PC-9 (cell line): ENCODE measurements at regions not wholly inside any gene's neighbourhood (a gene's known extent, or its start where the extent isn't known, plus 50 kb on each side); places are given as distances from the start of the nearest gene placed in this dataset.

Experiments
- BruUV-seq: library from RNA; stranded (reverse); fragments of 400-500 nt; replicated peaks from 2 replicates; lab custom pipeline; 2021; lab: Mats Ljungman, UMichigan
- CTCF ChIA-PET: fragments of 300-600 bp; sonication (Branson Sonifier 250); formaldehyde crosslinking; loops from one replicate; lab custom pipeline; 2022; ENCODE audit warnings: antibody characterized with exemption; lab: Charles Lee
- POLR2A ChIA-PET: fragments of 300-600 bp; sonication (Branson Sonifier 250); formaldehyde crosslinking; loops from one replicate; lab custom pipeline; 2022; ENCODE audit warnings: antibody characterized with exemption; ENCODE audit not compliant: unreplicated experiment; lab: Charles Lee
- DNase-seq, 2 experiments: peaks; one replicate each; pipeline versions ENCODE4 v3.0.0 to v3.0.0-alpha.2; 2015 to 2022; ENCODE audit warnings: mixed read lengths in 1 of 2
- H2AFZ ChIP-seq: fragments of 200-600 bp; sonication (generic); 2 replicates; pipeline ENCODE4 v1.8.1; 2017; ENCODE audit warnings: antibody characterized with exemption
- H3F3A ChIP-seq: fragments of 200-600 bp; sonication (generic); 2 replicates; pipeline ENCODE4 v1.8.1; 2017; ENCODE audit warnings: antibody characterized with exemption, mild to moderate bottlenecking, low read depth; ENCODE audit not compliant: insufficient read depth
- H3K27ac ChIP-seq: fragments of 200-600 bp; sonication (generic); 2 replicates; pipeline ENCODE4 v1.6.1; 2016; ENCODE audit warnings: mixed run types
- H3K27me3 ChIP-seq: fragments of 200-600 bp; sonication (generic); 2 replicates; pipeline ENCODE4 v1.6.1; 2016; ENCODE audit warnings: low read depth, mixed run types; ENCODE audit not compliant: insufficient read depth
- H3K36me3 ChIP-seq: fragments of 200-600 bp; sonication (generic); 2 replicates; pipeline ENCODE4 v1.6.1; 2016; ENCODE audit warnings: low read depth, mixed run types
- H3K4me1 ChIP-seq: fragments of 200-600 bp; sonication (generic); replicated peaks from 2 replicates; pipeline ENCODE4 v1.6.1; 2016; ENCODE audit warnings: mixed run types; ENCODE audit not compliant: insufficient read depth
- H3K4me2 ChIP-seq: fragments of 200-600 bp; sonication (generic); 2 replicates; pipeline ENCODE4 v1.6.1; 2017; ENCODE audit warnings: mixed run types
- H3K4me3 ChIP-seq: fragments of 200-600 bp; sonication (generic); 2 replicates; pipeline ENCODE4 v1.6.1; 2016; ENCODE audit warnings: mixed run types
- H3K79me2 ChIP-seq: fragments of 200-600 bp; sonication (generic); 2 replicates; pipeline ENCODE4 v1.6.1; 2017; ENCODE audit warnings: low read depth, mixed run types
- H3K9me2 ChIP-seq: fragments of 200-600 bp; sonication (generic); 2 replicates; pipeline ENCODE4 v1.8.1; 2017; ENCODE audit warnings: mild to moderate bottlenecking; ENCODE audit not compliant: insufficient read depth
- H3K9me3 ChIP-seq: fragments of 200-600 bp; sonication (generic); 2 replicates; pipeline ENCODE4 v1.8.1; 2016; ENCODE audit warnings: low read depth; ENCODE audit not compliant: insufficient read depth
- H4K20me1 ChIP-seq: fragments of 200-600 bp; sonication (generic); 2 replicates; pipeline ENCODE4 v1.8.1; 2017; ENCODE audit not compliant: insufficient read depth
- CTCF ChIP-seq: fragments of 200-600 bp; sonication (generic); conservative IDR thresholded peaks from 2 replicates; pipeline ENCODE4 v1.6.1; 2017; ENCODE audit warnings: mixed run types, antibody characterized with exemption, mild to moderate bottlenecking, moderate library complexity
- EZH2 ChIP-seq: fragments of 200-600 bp; sonication (generic); IDR thresholded peaks from 2 replicates; pipeline ENCODE4 v1.8.0; 2017; ENCODE audit warnings: antibody characterized with exemption, low read depth
- intact Hi-C: fragments of 100-400 bp; cut with micrococcal nuclease; formaldehyde crosslinking; loops from one replicate; pipeline ENCODE4 v1.10.0; 2022; ENCODE audit not compliant: unreplicated experiment

GRCh38 chr4:123109139-123109538 lies 186.7 kb upstream of the NUDT6 start:
- Histone ChIP-seq H3K79me2 (no peaks in the 10 kb centered on the region), H3K4me2 (no peak overlapping the region), H3K9me3 (no peaks in the 10 kb centered on the region), H3K27me3 (no peaks in the 10 kb centered on the region), H4K20me1 (no peaks in the 10 kb centered on the region), H3K4me3 (no peak overlapping the region), H2AFZ (no peak overlapping the region), H3K4me1 (no peaks in the 10 kb centered on the region), H3K36me3 (no peaks in the 10 kb centered on the region), H3K9me2 (no peaks in the 10 kb centered on the region), H3F3A (no peaks in the 10 kb centered on the region), H3K27ac (no peak overlapping the region)
- TF ChIP-seq CTCF (no peak), EZH2 (no peak)
- BruUV-seq, result no TSS peak
- DNase-seq, result peak in 1 of 2 experiments; percentile 23
- ChIA-PET POLR2A (no interaction called here), CTCF (no interaction called here)
- intact Hi-C loops, result no loop called here

GRCh38 chr4:123110147-123110546 lies 187.8 kb upstream of the NUDT6 start:
- intact Hi-C loops, result no loop called here
- Histone ChIP-seq H4K20me1 (no peaks in the 10 kb centered on the region), H3K4me1 (no peaks in the 10 kb centered on the region), H3K36me3 (no peaks in the 10 kb centered on the region), H2AFZ (no peak overlapping the region), H3K4me3 (no peak overlapping the region), H3K9me2 (no peaks in the 10 kb centered on the region), H3K4me2 (no peak overlapping the region), H3K27me3 (no peaks in the 10 kb centered on the region), H3F3A (no peaks in the 10 kb centered on the region), H3K79me2 (no peaks in the 10 kb centered on the region), H3K9me3 (no peaks in the 10 kb centered on the region), H3K27ac (no peak overlapping the region)
- no peak for DNase-seq
- CTCF ChIA-PET, result no interaction called here
- POLR2A ChIA-PET, result no interaction called here
- no TSS peak for BruUV-seq
- TF ChIP-seq CTCF, result no peak
- no peak for TF ChIP-seq EZH2

GRCh38 chr4:123110685-123111084 lies 188.3 kb upstream of the NUDT6 start:
- no peak for TF ChIP-seq EZH2
- no peak for TF ChIP-seq CTCF
- H3K27ac ChIP-seq, result no peak overlapping the region
- H3K27me3 ChIP-seq, result no peaks in the 10 kb centered on the region
- no peaks in the 10 kb centered on the region for H3F3A ChIP-seq
- H3K4me3 ChIP-seq, result no peak overlapping the region
- ChIA-PET POLR2A (no interaction called here), CTCF (no interaction called here)
- DNase-seq, result no peak
- H3K9me3 ChIP-seq, result no peaks in the 10 kb centered on the region
- no TSS peak for BruUV-seq
- intact Hi-C loops, result no loop called here
- no peaks in the 10 kb centered on the region for H4K20me1 ChIP-seq
- no peaks in the 10 kb centered on the region for H3K79me2 ChIP-seq
- H3K9me2 ChIP-seq, result no peaks in the 10 kb centered on the region
- no peaks in the 10 kb centered on the region for H3K4me1 ChIP-seq
- H2AFZ ChIP-seq, result no peak overlapping the region
- no peaks in the 10 kb centered on the region for H3K36me3 ChIP-seq
- H3K4me2 ChIP-seq, result no peak overlapping the region
